ENCODE measurements at regions not wholly inside any gene's neighbourhood (a gene's known extent, or its start where the extent isn't known, plus 50 kb on each side); places are given as distances from the start of the nearest gene placed in this dataset.

DNA sequence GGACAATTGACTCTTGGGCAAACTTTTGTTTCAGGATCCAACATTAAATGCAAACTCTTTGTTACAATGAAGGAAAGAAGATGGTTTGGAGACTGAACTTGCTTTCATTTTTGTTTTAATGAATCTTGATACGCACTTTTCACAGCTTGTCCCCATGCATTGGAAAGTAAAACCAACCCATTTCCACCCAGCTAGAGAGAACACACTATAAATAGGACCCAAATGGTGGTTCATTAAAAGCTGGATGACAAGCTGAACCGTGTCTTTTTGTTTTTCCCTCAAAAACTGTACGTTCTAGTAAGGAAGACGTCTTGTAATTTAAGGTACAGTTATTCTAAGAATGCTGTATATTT, 95.3 kb upstream of the EGFL6 start:
- TF ChIP-seq, protein P1, sequence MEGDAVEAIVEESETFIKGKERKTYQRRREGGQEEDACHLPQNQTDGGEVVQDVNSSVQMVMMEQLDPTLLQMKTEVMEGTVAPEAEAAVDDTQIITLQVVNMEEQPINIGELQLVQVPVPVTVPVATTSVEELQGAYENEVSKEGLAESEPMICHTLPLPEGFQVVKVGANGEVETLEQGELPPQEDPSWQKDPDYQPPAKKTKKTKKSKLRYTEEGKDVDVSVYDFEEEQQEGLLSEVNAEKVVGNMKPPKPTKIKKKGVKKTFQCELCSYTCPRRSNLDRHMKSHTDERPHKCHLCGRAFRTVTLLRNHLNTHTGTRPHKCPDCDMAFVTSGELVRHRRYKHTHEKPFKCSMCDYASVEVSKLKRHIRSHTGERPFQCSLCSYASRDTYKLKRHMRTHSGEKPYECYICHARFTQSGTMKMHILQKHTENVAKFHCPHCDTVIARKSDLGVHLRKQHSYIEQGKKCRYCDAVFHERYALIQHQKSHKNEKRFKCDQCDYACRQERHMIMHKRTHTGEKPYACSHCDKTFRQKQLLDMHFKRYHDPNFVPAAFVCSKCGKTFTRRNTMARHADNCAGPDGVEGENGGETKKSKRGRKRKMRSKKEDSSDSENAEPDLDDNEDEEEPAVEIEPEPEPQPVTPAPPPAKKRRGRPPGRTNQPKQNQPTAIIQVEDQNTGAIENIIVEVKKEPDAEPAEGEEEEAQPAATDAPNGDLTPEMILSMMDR (IDR thresholded peaks at IDR 0.05): no peak
- no peak for TF ChIP-seq ZNF317 (CRISPR knock-in tag; IDR thresholded peaks at IDR 0.05; ENCODE audit: borderline replicate concordance, low read depth)
- no peak for TF ChIP-seq RELA (CRISPR knock-in tag; IDR thresholded peaks at IDR 0.05; ENCODE audit: borderline replicate concordance)
- no peak for TF ChIP-seq SMAD3 (CRISPR knock-in tag; IDR thresholded peaks at IDR 0.05; ENCODE audit: borderline replicate concordance)
- TF ChIP-seq GRHL2 (CRISPR knock-in tag; IDR thresholded peaks at IDR 0.05; ENCODE audit: insufficient replicate concordance, severe bottlenecking): no peak
- TF ChIP-seq ZBTB21 (CRISPR knock-in tag; IDR thresholded peaks at IDR 0.05; ENCODE audit: borderline replicate concordance): no peak
- TF ChIP-seq ZNF121 (CRISPR knock-in tag; IDR thresholded peaks at IDR 0.05): no peak
- no peak for TF ChIP-seq NR2C2 (CRISPR knock-in tag; IDR thresholded peaks at IDR 0.05)
- no peak for TF ChIP-seq NFATC4 (CRISPR knock-in tag; IDR thresholded peaks at IDR 0.05)
- no peak for TF ChIP-seq HMGA2 (CRISPR knock-in tag; IDR thresholded peaks at IDR 0.05)
- TF ChIP-seq ETV6 (CRISPR knock-in tag; IDR thresholded peaks at IDR 0.05): no peak
- no peak for TF ChIP-seq GABPB1 (CRISPR knock-in tag; IDR thresholded peaks at IDR 0.05)
- TF ChIP-seq ZNF232 (CRISPR knock-in tag; IDR thresholded peaks at IDR 0.05): no peak
- TF ChIP-seq, protein P2, sequence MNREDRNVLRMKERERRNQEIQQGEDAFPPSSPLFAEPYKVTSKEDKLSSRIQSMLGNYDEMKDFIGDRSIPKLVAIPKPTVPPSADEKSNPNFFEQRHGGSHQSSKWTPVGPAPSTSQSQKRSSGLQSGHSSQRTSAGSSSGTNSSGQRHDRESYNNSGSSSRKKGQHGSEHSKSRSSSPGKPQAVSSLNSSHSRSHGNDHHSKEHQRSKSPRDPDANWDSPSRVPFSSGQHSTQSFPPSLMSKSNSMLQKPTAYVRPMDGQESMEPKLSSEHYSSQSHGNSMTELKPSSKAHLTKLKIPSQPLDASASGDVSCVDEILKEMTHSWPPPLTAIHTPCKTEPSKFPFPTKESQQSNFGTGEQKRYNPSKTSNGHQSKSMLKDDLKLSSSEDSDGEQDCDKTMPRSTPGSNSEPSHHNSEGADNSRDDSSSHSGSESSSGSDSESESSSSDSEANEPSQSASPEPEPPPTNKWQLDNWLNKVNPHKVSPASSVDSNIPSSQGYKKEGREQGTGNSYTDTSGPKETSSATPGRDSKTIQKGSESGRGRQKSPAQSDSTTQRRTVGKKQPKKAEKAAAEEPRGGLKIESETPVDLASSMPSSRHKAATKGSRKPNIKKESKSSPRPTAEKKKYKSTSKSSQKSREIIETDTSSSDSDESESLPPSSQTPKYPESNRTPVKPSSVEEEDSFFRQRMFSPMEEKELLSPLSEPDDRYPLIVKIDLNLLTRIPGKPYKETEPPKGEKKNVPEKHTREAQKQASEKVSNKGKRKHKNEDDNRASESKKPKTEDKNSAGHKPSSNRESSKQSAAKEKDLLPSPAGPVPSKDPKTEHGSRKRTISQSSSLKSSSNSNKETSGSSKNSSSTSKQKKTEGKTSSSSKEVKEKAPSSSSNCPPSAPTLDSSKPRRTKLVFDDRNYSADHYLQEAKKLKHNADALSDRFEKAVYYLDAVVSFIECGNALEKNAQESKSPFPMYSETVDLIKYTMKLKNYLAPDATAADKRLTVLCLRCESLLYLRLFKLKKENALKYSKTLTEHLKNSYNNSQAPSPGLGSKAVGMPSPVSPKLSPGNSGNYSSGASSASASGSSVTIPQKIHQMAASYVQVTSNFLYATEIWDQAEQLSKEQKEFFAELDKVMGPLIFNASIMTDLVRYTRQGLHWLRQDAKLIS (CRISPR knock-in tag; IDR thresholded peaks at IDR 0.05; ENCODE audit: borderline replicate concordance): no peak
